ENCODE measurements at regions not wholly inside any gene's neighbourhood (a gene's known extent, or its start where the extent isn't known, plus 50 kb on each side); places are given as distances from the start of the nearest gene placed in this dataset.

- TF ChIP-seq TSHZ2 (CRISPR knock-in tag; IDR thresholded peaks at IDR 0.05) (no peak), PPARA (CRISPR knock-in tag; IDR thresholded peaks at IDR 0.05; ENCODE audit: borderline replicate concordance) (no peak), ZFP30 (CRISPR knock-in tag; IDR thresholded peaks at IDR 0.05) (no peak), ISL1 (CRISPR knock-in tag; IDR thresholded peaks at IDR 0.05) (no peak), ESRRG (CRISPR knock-in tag; IDR thresholded peaks at IDR 0.05) (no peak), PATZ1 (CRISPR knock-in tag; IDR thresholded peaks at IDR 0.05; ENCODE audit: borderline replicate concordance) (no peak), ZFP3 (CRISPR knock-in tag; IDR thresholded peaks at IDR 0.05) (no peak), ZC3H10 (CRISPR knock-in tag; IDR thresholded peaks at IDR 0.05) (no peak), ZNF70 (CRISPR knock-in tag; IDR thresholded peaks at IDR 0.05) (no peak), RARB (CRISPR knock-in tag; IDR thresholded peaks at IDR 0.05) (no peak), TCF4 (CRISPR knock-in tag; IDR thresholded peaks at IDR 0.05; ENCODE audit: borderline replicate concordance) (no peak), BACH2 (CRISPR knock-in tag; IDR thresholded peaks at IDR 0.05; ENCODE audit: borderline replicate concordance) (no peak), ZNF8 (CRISPR knock-in tag; IDR thresholded peaks at IDR 0.05) (no peak), ARNTL (CRISPR knock-in tag; IDR thresholded peaks at IDR 0.05; ENCODE audit: borderline replicate concordance, low read depth) (no peak)
- TF ChIP-seq, protein P1, sequence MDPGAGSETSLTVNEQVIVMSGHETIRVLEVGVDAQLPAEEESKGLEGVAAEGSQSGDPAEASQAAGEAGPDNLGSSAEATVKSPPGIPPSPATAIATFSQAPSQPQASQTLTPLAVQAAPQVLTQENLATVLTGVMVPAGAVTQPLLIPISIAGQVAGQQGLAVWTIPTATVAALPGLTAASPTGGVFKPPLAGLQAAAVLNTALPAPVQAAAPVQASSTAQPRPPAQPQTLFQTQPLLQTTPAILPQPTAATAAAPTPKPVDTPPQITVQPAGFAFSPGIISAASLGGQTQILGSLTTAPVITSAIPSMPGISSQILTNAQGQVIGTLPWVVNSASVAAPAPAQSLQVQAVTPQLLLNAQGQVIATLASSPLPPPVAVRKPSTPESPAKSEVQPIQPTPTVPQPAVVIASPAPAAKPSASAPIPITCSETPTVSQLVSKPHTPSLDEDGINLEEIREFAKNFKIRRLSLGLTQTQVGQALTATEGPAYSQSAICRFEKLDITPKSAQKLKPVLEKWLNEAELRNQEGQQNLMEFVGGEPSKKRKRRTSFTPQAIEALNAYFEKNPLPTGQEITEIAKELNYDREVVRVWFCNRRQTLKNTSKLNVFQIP (CRISPR knock-in tag; IDR thresholded peaks at IDR 0.05; ENCODE audit: borderline replicate concordance, low read depth): no peak
- TF ChIP-seq, protein P2, sequence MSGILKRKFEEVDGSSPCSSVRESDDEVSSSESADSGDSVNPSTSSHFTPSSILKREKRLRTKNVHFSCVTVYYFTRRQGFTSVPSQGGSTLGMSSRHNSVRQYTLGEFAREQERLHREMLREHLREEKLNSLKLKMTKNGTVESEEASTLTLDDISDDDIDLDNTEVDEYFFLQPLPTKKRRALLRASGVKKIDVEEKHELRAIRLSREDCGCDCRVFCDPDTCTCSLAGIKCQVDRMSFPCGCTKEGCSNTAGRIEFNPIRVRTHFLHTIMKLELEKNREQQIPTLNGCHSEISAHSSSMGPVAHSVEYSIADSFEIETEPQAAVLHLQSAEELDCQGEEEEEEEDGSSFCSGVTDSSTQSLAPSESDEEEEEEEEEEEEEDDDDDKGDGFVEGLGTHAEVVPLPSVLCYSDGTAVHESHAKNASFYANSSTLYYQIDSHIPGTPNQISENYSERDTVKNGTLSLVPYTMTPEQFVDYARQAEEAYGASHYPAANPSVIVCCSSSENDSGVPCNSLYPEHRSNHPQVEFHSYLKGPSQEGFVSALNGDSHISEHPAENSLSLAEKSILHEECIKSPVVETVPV (CRISPR knock-in tag; IDR thresholded peaks at IDR 0.05): no peak
- no peak for ATAC-seq
Observed at GRCh38 chr4:131098976-131099375, 2003.0 kb downstream of the C4orf33 start.

GRCh38 chr4:131113273-131113672 lies 2017.3 kb downstream of the C4orf33 start:
- ATAC-seq: no peak
- TF ChIP-seq ZFP3 (CRISPR knock-in tag; IDR thresholded peaks at IDR 0.05): no peak
- TF ChIP-seq, protein P2 (CRISPR knock-in tag; IDR thresholded peaks at IDR 0.05): no peak

GRCh38 chr4:131113704-131114103 lies 2017.8 kb downstream of the C4orf33 start:
- TF ChIP-seq ZNF70 (CRISPR knock-in tag; IDR thresholded peaks at IDR 0.05) (no peak), ZNF565 (CRISPR knock-in tag; conservative IDR thresholded peaks at IDR 0.05; ENCODE audit: low read depth) (no peak)
- TF ChIP-seq, protein P3, sequence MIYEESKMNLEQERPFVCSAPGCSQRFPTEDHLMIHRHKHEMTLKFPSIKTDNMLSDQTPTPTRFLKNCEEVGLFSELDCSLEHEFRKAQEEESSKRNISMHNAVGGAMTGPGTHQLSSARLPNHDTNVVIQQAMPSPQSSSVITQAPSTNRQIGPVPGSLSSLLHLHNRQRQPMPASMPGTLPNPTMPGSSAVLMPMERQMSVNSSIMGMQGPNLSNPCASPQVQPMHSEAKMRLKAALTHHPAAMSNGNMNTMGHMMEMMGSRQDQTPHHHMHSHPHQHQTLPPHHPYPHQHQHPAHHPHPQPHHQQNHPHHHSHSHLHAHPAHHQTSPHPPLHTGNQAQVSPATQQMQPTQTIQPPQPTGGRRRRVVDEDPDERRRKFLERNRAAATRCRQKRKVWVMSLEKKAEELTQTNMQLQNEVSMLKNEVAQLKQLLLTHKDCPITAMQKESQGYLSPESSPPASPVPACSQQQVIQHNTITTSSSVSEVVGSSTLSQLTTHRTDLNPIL (CRISPR knock-in tag; IDR thresholded peaks at IDR 0.05; ENCODE audit: low read depth): no peak
- ATAC-seq: no peak

DNA sequence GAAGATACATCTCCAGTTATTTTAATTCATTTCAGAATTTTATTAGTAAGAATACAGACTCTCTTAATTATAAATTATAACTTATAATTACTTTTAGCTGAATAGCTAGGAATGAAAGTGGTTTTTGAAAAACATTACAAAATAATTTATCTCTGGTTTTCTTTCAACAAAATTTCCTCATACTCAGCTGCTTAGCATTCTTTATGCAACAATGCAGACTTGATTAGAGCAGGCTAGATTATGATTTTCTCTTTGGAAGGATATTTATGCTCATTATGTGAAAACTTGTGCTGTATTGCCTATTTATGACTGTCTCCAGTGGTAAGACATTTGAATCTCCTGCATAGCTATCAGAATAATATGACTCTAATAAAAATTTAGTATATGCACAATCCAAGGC lies 2023.7 kb downstream of the C4orf33 start:
- no peak for ATAC-seq
- TF ChIP-seq, protein P2 (CRISPR knock-in tag; IDR thresholded peaks at IDR 0.05): no peak
- no peak for TF ChIP-seq RARB (CRISPR knock-in tag; IDR thresholded peaks at IDR 0.05)
- TF ChIP-seq ZC3H10 (CRISPR knock-in tag; IDR thresholded peaks at IDR 0.05): no peak
- no peak for TF ChIP-seq PPARA (CRISPR knock-in tag; IDR thresholded peaks at IDR 0.05; ENCODE audit: borderline replicate concordance)
- no peak for TF ChIP-seq ISL1 (CRISPR knock-in tag; IDR thresholded peaks at IDR 0.05)
- TF ChIP-seq, protein P3 (CRISPR knock-in tag; IDR thresholded peaks at IDR 0.05; ENCODE audit: low read depth): no peak
- no peak for TF ChIP-seq ZNF565 (CRISPR knock-in tag; conservative IDR thresholded peaks at IDR 0.05; ENCODE audit: low read depth)
